ENCODE measurements at regions not wholly inside any gene's neighbourhood (a gene's known extent, or its start where the extent isn't known, plus 50 kb on each side); places are given as distances from the start of the nearest gene placed in this dataset.

- Mint-ChIP-seq H3K27me3 (peaks cover 0 to 3% (median 0%) of the 10 kb centered on the region in 5 donors), H3K9me3 (peaks cover 0 to 16% (median 4%) of the 10 kb centered on the region in 11 donors), H3K4me1 (no peaks in the 10 kb centered on the region), H3K27ac (no peak overlapping the region), H3K4me3 (no peak overlapping the region), H3K36me3 (peaks cover 0 to 6% (median 0%) of the 10 kb centered on the region in 5 donors)
- Histone ChIP-seq H3K36me3 (ENCODE audit: control insufficient read depth in 2 of 3, insufficient read depth in 3 of 3, low read length in 3 of 3) (no peaks in the 10 kb centered on the region), H3K27me3 (ENCODE audit: control insufficient read depth in 2 of 2, insufficient read depth in 2 of 2, low read length in 2 of 2) (no peaks in the 10 kb centered on the region), H3K27ac (ENCODE audit: low read depth, low read length) (no peak overlapping the region), H3K4me1 (ENCODE audit: control insufficient read depth in 2 of 2, insufficient read depth in 2 of 2, low read length in 2 of 2) (no peaks in the 10 kb centered on the region), H3K9me3 (ENCODE audit: control insufficient read depth in 2 of 3, low read length in 3 of 3) (no peaks in the 10 kb centered on the region), H3K4me3 (ENCODE audit: low read length) (no peak overlapping the region)
- ChIA-PET CTCF (no interaction called here), POLR2A (no interaction called here)
- intact Hi-C loops (cut with micrococcal nuclease) = no loop called here
- no peak for DNase-seq
- ATAC-seq = no peak
Observed at GRCh38 chr14:85175556-85175955, 354.4 kb upstream of the FLRT2 start.

- Mint-ChIP-seq H3K4me3 (no peak overlapping the region), H3K36me3 (peaks cover 0 to 6% (median 0%) of the 10 kb centered on the region in 5 donors), H3K4me1 (no peaks in the 10 kb centered on the region), H3K9me3 (peaks cover 0 to 19% (median 3%) of the 10 kb centered on the region in 11 donors), H3K27me3 (no peaks in the 10 kb centered on the region), H3K27ac (no peak overlapping the region)
- POLR2A ChIA-PET = no interaction called here
- ATAC-seq = no peak
- Histone ChIP-seq H3K27ac (ENCODE audit: low read depth, low read length) (no peak overlapping the region), H3K4me1 (ENCODE audit: control insufficient read depth in 2 of 2, insufficient read depth in 2 of 2, low read length in 2 of 2) (no peaks in the 10 kb centered on the region), H3K27me3 (ENCODE audit: control insufficient read depth in 2 of 2, insufficient read depth in 2 of 2, low read length in 2 of 2) (no peaks in the 10 kb centered on the region), H3K4me3 (ENCODE audit: low read length) (no peak overlapping the region), H3K9me3 (ENCODE audit: control insufficient read depth in 2 of 3, low read length in 3 of 3) (no peaks in the 10 kb centered on the region), H3K36me3 (ENCODE audit: control insufficient read depth in 2 of 3, insufficient read depth in 3 of 3, low read length in 3 of 3) (no peaks in the 10 kb centered on the region)
- no peak for DNase-seq
- intact Hi-C loops (cut with micrococcal nuclease) = no loop called here
- CTCF ChIA-PET = no interaction called here
Observed at GRCh38 chr14:85178864-85179263, 351.1 kb upstream of the FLRT2 start.

- ChIA-PET POLR2A (no interaction called here), CTCF (no interaction called here)
- Mint-ChIP-seq H3K4me1 (no peaks in the 10 kb centered on the region), H3K4me3 (no peak overlapping the region), H3K36me3 (peaks cover 0 to 6% (median 0%) of the 10 kb centered on the region in 5 donors), H3K27ac (no peak overlapping the region), H3K9me3 (peaks cover 0 to 13% (median 4%) of the 10 kb centered on the region in 11 donors), H3K27me3 (no peaks in the 10 kb centered on the region)
- ATAC-seq = no peak
- Histone ChIP-seq H3K36me3 (ENCODE audit: control insufficient read depth in 2 of 3, insufficient read depth in 3 of 3, low read length in 3 of 3) (no peaks in the 10 kb centered on the region), H3K9me3 (ENCODE audit: control insufficient read depth in 2 of 3, low read length in 3 of 3) (no peaks in the 10 kb centered on the region), H3K27ac (ENCODE audit: low read depth, low read length) (no peak overlapping the region), H3K4me3 (ENCODE audit: low read length) (no peak overlapping the region), H3K4me1 (ENCODE audit: control insufficient read depth in 2 of 2, insufficient read depth in 2 of 2, low read length in 2 of 2) (no peaks in the 10 kb centered on the region), H3K27me3 (ENCODE audit: control insufficient read depth in 2 of 2, insufficient read depth in 2 of 2, low read length in 2 of 2) (no peaks in the 10 kb centered on the region)
- intact Hi-C loops (cut with micrococcal nuclease) = no loop called here
- DNase-seq = no peak
Observed at GRCh38 chr14:85180876-85181275, 349.1 kb upstream of the FLRT2 start.

GRCh38 chr14:85182282-85182681 lies 347.7 kb upstream of the FLRT2 start:
- ChIA-PET POLR2A (no interaction called here), CTCF (no interaction called here)
- H3K27ac Mint-ChIP-seq = no peak overlapping the region
- DNase-seq (no peak), ATAC-seq (no peak)
- H3K36me3 Mint-ChIP-seq = peaks cover 0 to 4% (median 0%) of the 10 kb centered on the region in 5 donors
- H3K9me3 ChIP-seq (ENCODE audit: control insufficient read depth in 2 of 3, low read length in 3 of 3) = no peaks in the 10 kb centered on the region
- H3K4me3 ChIP-seq (ENCODE audit: low read length) = no peak overlapping the region
- no peaks in the 10 kb centered on the region for H3K27me3 Mint-ChIP-seq
- H3K4me1 Mint-ChIP-seq = no peaks in the 10 kb centered on the region
- peaks cover 0 to 12% (median 5%) of the 10 kb centered on the region in 11 donors for H3K9me3 Mint-ChIP-seq
- no peaks in the 10 kb centered on the region for H3K36me3 ChIP-seq (ENCODE audit: control insufficient read depth in 2 of 3, insufficient read depth in 3 of 3, low read length in 3 of 3)
- H3K27ac ChIP-seq (ENCODE audit: low read depth, low read length) = no peak overlapping the region
- intact Hi-C loops (cut with micrococcal nuclease) = no loop called here
- no peak overlapping the region for H3K4me3 Mint-ChIP-seq
- H3K4me1 ChIP-seq (ENCODE audit: control insufficient read depth in 2 of 2, insufficient read depth in 2 of 2, low read length in 2 of 2) = no peaks in the 10 kb centered on the region
- no peaks in the 10 kb centered on the region for H3K27me3 ChIP-seq (ENCODE audit: control insufficient read depth in 2 of 2, insufficient read depth in 2 of 2, low read length in 2 of 2)

GRCh38 chr14:85186082-85186481 lies 343.9 kb upstream of the FLRT2 start:
- ATAC-seq = no peak
- Mint-ChIP-seq H3K4me3 (no peak overlapping the region), H3K4me1 (no peaks in the 10 kb centered on the region), H3K9me3 (peaks cover 0 to 23% (median 6%) of the 10 kb centered on the region in 11 donors), H3K36me3 (no peaks in the 10 kb centered on the region), H3K27me3 (no peaks in the 10 kb centered on the region), H3K27ac (peak overlapping the region in 1 of 9 donors; percentile 17)
- no peak for DNase-seq
- no peaks in the 10 kb centered on the region for H3K27me3 ChIP-seq (ENCODE audit: control insufficient read depth in 2 of 2, insufficient read depth in 2 of 2, low read length in 2 of 2)
- H3K4me3 ChIP-seq (ENCODE audit: low read length) = no peak overlapping the region
- H3K4me1 ChIP-seq (ENCODE audit: control insufficient read depth in 2 of 2, insufficient read depth in 2 of 2, low read length in 2 of 2) = no peaks in the 10 kb centered on the region
- H3K36me3 ChIP-seq (ENCODE audit: control insufficient read depth in 2 of 3, insufficient read depth in 3 of 3, low read length in 3 of 3) = no peaks in the 10 kb centered on the region
- ChIA-PET CTCF (no interaction called here), POLR2A (no interaction called here)
- H3K27ac ChIP-seq (ENCODE audit: low read depth, low read length) = no peak overlapping the region
- intact Hi-C loops (cut with micrococcal nuclease) = no loop called here
- no peaks in the 10 kb centered on the region for H3K9me3 ChIP-seq (ENCODE audit: control insufficient read depth in 2 of 3, low read length in 3 of 3)

- no peaks in the 10 kb centered on the region for H3K27me3 Mint-ChIP-seq
- Histone ChIP-seq H3K36me3 (ENCODE audit: control insufficient read depth in 2 of 3, insufficient read depth in 3 of 3, low read length in 3 of 3) (no peaks in the 10 kb centered on the region), H3K4me3 (ENCODE audit: low read length) (no peak overlapping the region), H3K27me3 (ENCODE audit: control insufficient read depth in 2 of 2, insufficient read depth in 2 of 2, low read length in 2 of 2) (no peaks in the 10 kb centered on the region), H3K9me3 (ENCODE audit: control insufficient read depth in 2 of 3, low read length in 3 of 3) (no peaks in the 10 kb centered on the region), H3K4me1 (ENCODE audit: control insufficient read depth in 2 of 2, insufficient read depth in 2 of 2, low read length in 2 of 2) (no peaks in the 10 kb centered on the region), H3K27ac (ENCODE audit: low read depth, low read length) (no peak overlapping the region)
- no peaks in the 10 kb centered on the region for H3K36me3 Mint-ChIP-seq
- ChIA-PET POLR2A (no interaction called here), CTCF (no interaction called here)
- DNase-seq (no peak), ATAC-seq (no peak)
- H3K27ac Mint-ChIP-seq = no peak overlapping the region
- intact Hi-C loops (cut with micrococcal nuclease) = no loop called here
- H3K9me3 Mint-ChIP-seq = peaks cover 0 to 26% (median 4%) of the 10 kb centered on the region in 11 donors
- no peaks in the 10 kb centered on the region for H3K4me1 Mint-ChIP-seq
- H3K4me3 Mint-ChIP-seq = no peak overlapping the region
Observed at GRCh38 chr14:85187521-85187920, 342.4 kb upstream of the FLRT2 start.

GRCh38 chr14:85188836-85189235 lies 341.1 kb upstream of the FLRT2 start:
- Histone ChIP-seq H3K4me3 (ENCODE audit: low read length) (no peak overlapping the region), H3K9me3 (ENCODE audit: control insufficient read depth in 2 of 3, low read length in 3 of 3) (no peaks in the 10 kb centered on the region), H3K27me3 (ENCODE audit: control insufficient read depth in 2 of 2, insufficient read depth in 2 of 2, low read length in 2 of 2) (no peaks in the 10 kb centered on the region), H3K27ac (ENCODE audit: low read depth, low read length) (no peak overlapping the region), H3K36me3 (ENCODE audit: control insufficient read depth in 2 of 3, insufficient read depth in 3 of 3, low read length in 3 of 3) (no peaks in the 10 kb centered on the region), H3K4me1 (ENCODE audit: control insufficient read depth in 2 of 2, insufficient read depth in 2 of 2, low read length in 2 of 2) (no peaks in the 10 kb centered on the region)
- ChIA-PET CTCF (no interaction called here), POLR2A (no interaction called here)
- intact Hi-C loops (cut with micrococcal nuclease) = no loop called here
- no peaks in the 10 kb centered on the region for H3K27me3 Mint-ChIP-seq
- H3K27ac Mint-ChIP-seq = no peak overlapping the region
- no peak overlapping the region for H3K4me3 Mint-ChIP-seq
- ATAC-seq = no peak
- H3K36me3 Mint-ChIP-seq = no peaks in the 10 kb centered on the region
- peaks cover 0 to 26% (median 5%) of the 10 kb centered on the region in 11 donors for H3K9me3 Mint-ChIP-seq
- H3K4me1 Mint-ChIP-seq = no peaks in the 10 kb centered on the region
- no peak for DNase-seq

All from naive thymus-derived CD4-positive, alpha-beta T cell (primary cell).